ENCODE measurements at regions not wholly inside any gene's neighbourhood (a gene's known extent, or its start where the extent isn't known, plus 50 kb on each side); places are given as distances from the start of the nearest gene placed in this dataset.

- Mint-ChIP-seq H3K27ac (no peak overlapping the region), H3K36me3 (no peaks in the 10 kb centered on the region), H3K4me3 (no peak overlapping the region), H3K9me3 (no peaks in the 10 kb centered on the region), H3K4me1 (peaks cover 11 to 19% of the 10 kb centered on the region in 2 donors), H3K27me3 (ENCODE audit: low read depth in 3 of 3) (peaks cover 3 to 10% (median 4%) of the 10 kb centered on the region in 3 donors)
- DNase-seq: no peak
Measured at GRCh38 chr1:10938741-10939417, 73.6 kb upstream of the TARDBP start.

DNA sequence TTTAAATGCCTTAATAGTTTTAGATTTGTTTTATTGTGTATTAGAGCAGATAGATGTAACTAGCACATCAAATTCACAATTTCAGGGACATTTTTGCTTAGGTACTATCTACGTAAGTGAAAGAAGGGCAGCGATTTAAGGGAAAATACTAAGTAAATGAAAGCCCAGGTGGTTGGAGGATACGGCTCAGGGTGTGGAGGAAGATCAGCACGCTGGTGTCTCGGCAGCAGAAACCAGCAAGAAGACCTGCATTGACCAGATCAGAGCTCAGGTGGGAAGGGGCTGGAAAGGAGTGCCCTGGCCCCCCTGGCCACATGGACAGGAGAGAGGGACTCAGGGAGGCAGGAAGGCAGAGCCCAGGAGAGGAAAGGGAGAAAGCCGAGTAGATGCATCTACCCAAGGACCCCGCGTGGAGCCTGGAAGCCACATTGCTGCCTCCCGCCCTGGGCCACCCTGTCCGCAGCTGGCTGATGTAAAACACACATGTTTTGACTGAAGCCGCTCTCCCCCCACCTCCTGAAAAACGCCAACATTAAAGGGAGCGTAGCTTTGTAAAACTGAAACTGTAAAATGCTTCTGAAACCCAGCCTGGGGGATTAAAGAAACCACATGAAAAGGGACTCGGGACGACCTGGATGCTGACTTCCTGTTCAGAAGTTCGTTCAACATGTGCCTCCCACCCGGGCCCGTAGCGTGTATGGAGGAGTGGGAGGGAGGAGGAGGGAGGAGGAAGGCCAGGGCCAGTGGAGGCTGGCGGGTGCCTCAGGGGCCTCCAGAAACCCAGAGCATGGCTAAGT, 72.6 kb upstream of the TARDBP start:
- DNase-seq: no peak
- peaks cover 4 to 14% (median 7%) of the 10 kb centered on the region in 3 donors for H3K27me3 Mint-ChIP-seq (ENCODE audit: low read depth in 3 of 3)
- peak overlapping the region in 4 of 5 donors; percentile 31 to 58 (median 50) for H3K4me3 Mint-ChIP-seq
- no peaks in the 10 kb centered on the region for H3K9me3 Mint-ChIP-seq
- peaks cover 12 to 19% of the 10 kb centered on the region in 2 donors for H3K4me1 Mint-ChIP-seq
- peak overlapping the region in 3 of 6 donors; percentile 3 to 82 (median 27) for H3K27ac Mint-ChIP-seq
- H3K36me3 Mint-ChIP-seq: no peaks in the 10 kb centered on the region

DNA sequence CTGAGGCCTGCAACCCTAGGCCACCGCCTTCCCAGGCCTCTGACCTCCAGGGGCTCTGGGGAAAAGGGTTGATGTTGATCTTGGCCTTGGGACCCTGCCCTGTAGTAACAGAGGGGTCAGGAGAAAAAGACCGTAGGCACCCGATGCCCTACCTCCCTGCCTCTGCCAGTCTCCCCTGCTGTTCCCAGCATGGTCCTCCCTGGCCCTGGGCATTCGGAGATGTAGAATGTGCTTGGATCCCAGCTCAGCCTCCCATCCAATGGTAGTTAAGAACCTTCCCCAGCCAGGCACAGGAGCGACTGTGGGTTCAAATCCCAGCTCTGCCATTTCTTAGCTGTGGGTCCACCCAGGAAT, 72.0 kb upstream of the TARDBP start:
- H3K27me3 Mint-ChIP-seq (ENCODE audit: low read depth in 3 of 3): peaks cover 5 to 17% (median 7%) of the 10 kb centered on the region in 3 donors
- peak overlapping the region in 1 of 5 donors; percentile 56 for H3K4me3 Mint-ChIP-seq
- no peaks in the 10 kb centered on the region for H3K9me3 Mint-ChIP-seq
- H3K4me1 Mint-ChIP-seq: peaks cover 12 to 19% of the 10 kb centered on the region in 2 donors
- no peaks in the 10 kb centered on the region for H3K36me3 Mint-ChIP-seq
- no peak for DNase-seq
- peak overlapping the region in 1 of 6 donors; percentile 27 for H3K27ac Mint-ChIP-seq

DNA sequence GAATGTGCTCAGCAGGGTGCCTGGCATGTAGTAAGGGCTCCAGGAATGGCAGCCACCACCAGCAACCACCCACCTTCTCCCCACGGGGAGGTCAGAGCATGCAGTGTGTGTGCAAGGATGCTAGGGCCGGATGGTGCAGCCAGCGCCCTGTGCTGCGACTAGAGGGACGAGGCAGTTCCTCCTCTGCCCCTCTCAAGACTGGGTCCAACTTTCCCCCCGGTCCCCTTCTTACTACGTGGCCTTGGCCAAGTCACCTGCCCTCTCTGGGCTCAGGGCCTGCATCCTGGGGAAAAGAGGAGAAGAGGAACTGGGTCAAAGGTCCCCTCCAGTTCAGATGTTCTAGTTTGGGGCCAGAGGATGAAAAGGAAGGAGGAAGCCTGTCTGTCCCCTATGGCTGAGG, 71.6 kb upstream of the TARDBP start:
- Mint-ChIP-seq H3K4me3 (no peak overlapping the region), H3K27ac (no peak overlapping the region), H3K9me3 (no peaks in the 10 kb centered on the region), H3K4me1 (peaks cover 12 to 19% of the 10 kb centered on the region in 2 donors), H3K27me3 (ENCODE audit: low read depth in 3 of 3) (peaks cover 6 to 17% (median 7%) of the 10 kb centered on the region in 3 donors), H3K36me3 (no peaks in the 10 kb centered on the region)
- no peak for DNase-seq

GRCh38 chr1:10941891-10942541, 70.4 kb upstream of the TARDBP start:
- peaks cover 6 to 17% (median 9%) of the 10 kb centered on the region in 3 donors for H3K27me3 Mint-ChIP-seq (ENCODE audit: low read depth in 3 of 3)
- H3K4me3 Mint-ChIP-seq: no peak overlapping the region
- no peaks in the 10 kb centered on the region for H3K36me3 Mint-ChIP-seq
- H3K4me1 Mint-ChIP-seq: peaks cover 12 to 19% of the 10 kb centered on the region in 2 donors
- H3K27ac Mint-ChIP-seq: no peak overlapping the region
- peak; percentile 50 to 57 (median 56) for DNase-seq
- no peaks in the 10 kb centered on the region for H3K9me3 Mint-ChIP-seq

- H3K4me1 Mint-ChIP-seq: peaks cover 12 to 19% of the 10 kb centered on the region in 2 donors
- no peak overlapping the region for H3K27ac Mint-ChIP-seq
- H3K27me3 Mint-ChIP-seq (ENCODE audit: low read depth in 3 of 3): peaks cover 6 to 17% (median 9%) of the 10 kb centered on the region in 3 donors
- no peaks in the 10 kb centered on the region for H3K9me3 Mint-ChIP-seq
- no peak for DNase-seq
- H3K36me3 Mint-ChIP-seq: no peaks in the 10 kb centered on the region
- no peak overlapping the region for H3K4me3 Mint-ChIP-seq
Measured at GRCh38 chr1:10942542-10942912, 69.9 kb upstream of the TARDBP start.

DNA sequence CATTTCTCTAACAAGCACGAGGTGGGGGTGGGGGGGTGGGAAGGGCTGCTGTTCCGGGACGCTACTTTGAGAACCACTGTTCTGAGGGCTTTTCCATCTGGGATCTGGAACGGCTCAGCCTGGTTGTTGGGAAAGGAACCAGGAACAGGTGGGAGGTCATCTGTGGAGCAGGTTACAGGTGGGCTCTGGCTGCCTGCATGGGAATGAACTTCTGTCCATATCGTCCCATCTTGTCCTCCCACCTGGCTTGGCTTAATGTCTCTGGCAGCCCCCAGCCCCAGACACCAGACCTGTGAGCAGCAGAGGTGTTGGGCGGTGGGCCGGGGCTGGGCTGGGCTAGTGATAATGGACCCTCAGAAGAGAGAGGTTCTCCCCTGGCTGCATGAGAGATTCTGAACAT, 69.4 kb upstream of the TARDBP start:
- DNase-seq: no peak
- H3K27me3 Mint-ChIP-seq (ENCODE audit: low read depth in 3 of 3): peaks cover 6 to 17% (median 9%) of the 10 kb centered on the region in 3 donors
- no peaks in the 10 kb centered on the region for H3K9me3 Mint-ChIP-seq
- peaks cover 12 to 19% of the 10 kb centered on the region in 2 donors for H3K4me1 Mint-ChIP-seq
- no peaks in the 10 kb centered on the region for H3K36me3 Mint-ChIP-seq
- no peak overlapping the region for H3K4me3 Mint-ChIP-seq
- no peak overlapping the region for H3K27ac Mint-ChIP-seq

DNA sequence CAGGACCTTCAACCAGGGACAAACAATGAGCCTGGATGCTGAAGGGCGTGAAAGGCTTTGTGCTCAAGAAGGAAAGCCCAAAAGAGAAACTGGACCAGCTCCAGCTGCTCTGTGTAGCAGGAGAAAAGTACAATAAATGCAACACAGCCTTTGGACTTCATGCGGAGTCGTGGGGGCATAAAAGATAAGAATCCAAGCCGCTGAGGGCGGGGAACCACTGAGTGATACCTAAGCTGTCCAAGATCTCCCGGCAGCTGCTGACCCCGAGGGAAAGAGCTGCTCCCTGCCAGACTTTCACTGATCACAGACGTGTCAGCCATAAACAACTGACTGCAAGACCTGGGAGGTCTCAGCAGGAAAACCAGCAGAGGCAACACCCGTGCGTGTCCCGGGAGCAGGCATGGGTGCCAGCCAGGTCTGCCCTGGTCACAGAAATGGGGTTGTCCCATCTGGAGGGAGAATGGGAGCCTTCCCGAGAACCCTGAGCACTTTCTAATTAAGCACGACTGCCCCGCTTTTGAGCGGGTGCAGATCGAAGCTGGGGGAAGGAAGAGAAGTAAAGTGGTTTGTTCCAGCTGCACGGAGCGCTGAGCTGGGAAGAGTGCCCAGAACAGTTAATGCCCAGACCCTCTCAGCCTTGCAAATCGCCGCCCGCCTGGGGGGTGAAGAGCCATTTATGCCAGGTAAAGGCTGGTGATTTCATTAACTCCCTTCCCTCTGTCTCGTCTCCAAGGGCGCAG, 68.3 kb upstream of the TARDBP start:
- Mint-ChIP-seq H3K4me1 (peaks cover 12 to 19% of the 10 kb centered on the region in 2 donors), H3K36me3 (no peaks in the 10 kb centered on the region), H3K4me3 (no peak overlapping the region), H3K9me3 (no peaks in the 10 kb centered on the region), H3K27ac (peak overlapping the region in 1 of 6 donors; percentile 36), H3K27me3 (ENCODE audit: low read depth in 3 of 3) (peaks cover 6 to 15% (median 9%) of the 10 kb centered on the region in 3 donors)
- no peak for DNase-seq

GRCh38 chr1:10945991-10946509, 66.4 kb upstream of the TARDBP start:
- H3K36me3 Mint-ChIP-seq: no peaks in the 10 kb centered on the region
- H3K9me3 Mint-ChIP-seq: no peaks in the 10 kb centered on the region
- H3K27me3 Mint-ChIP-seq (ENCODE audit: low read depth in 3 of 3): peaks cover 5 to 14% (median 11%) of the 10 kb centered on the region in 3 donors
- peaks cover 3 to 4% of the 10 kb centered on the region in 2 donors for H3K4me1 Mint-ChIP-seq
- no peak overlapping the region for H3K4me3 Mint-ChIP-seq
- no peak overlapping the region for H3K27ac Mint-ChIP-seq
- DNase-seq: no peak

GRCh38 chr1:10947181-10947580, 65.3 kb upstream of the TARDBP start:
- H3K27me3 Mint-ChIP-seq (ENCODE audit: low read depth in 3 of 3): peaks cover 8 to 14% (median 12%) of the 10 kb centered on the region in 3 donors

GRCh38 chr1:10947691-10948462, 64.6 kb upstream of the TARDBP start:
- no peaks in the 10 kb centered on the region for H3K36me3 Mint-ChIP-seq
- H3K4me3 Mint-ChIP-seq: no peak overlapping the region
- H3K27ac Mint-ChIP-seq: no peak overlapping the region
- H3K4me1 Mint-ChIP-seq: peaks cover 0 to 3% of the 10 kb centered on the region in 2 donors
- DNase-seq: no peak
- H3K27me3 Mint-ChIP-seq (ENCODE audit: low read depth in 3 of 3): peaks cover 8 to 15% (median 14%) of the 10 kb centered on the region in 3 donors
- H3K9me3 Mint-ChIP-seq: no peaks in the 10 kb centered on the region

More at GRCh38 chr1:10947181-10947580, 65.3 kb upstream of the TARDBP start:
- no peak for DNase-seq
- Mint-ChIP-seq H3K27ac (no peak overlapping the region), H3K4me1 (peaks cover 0 to 3% of the 10 kb centered on the region in 2 donors), H3K4me3 (no peak overlapping the region), H3K36me3 (no peaks in the 10 kb centered on the region), H3K9me3 (no peaks in the 10 kb centered on the region)

- Mint-ChIP-seq H3K4me1 (peaks cover 0 to 3% of the 10 kb centered on the region in 2 donors), H3K4me3 (no peak overlapping the region), H3K36me3 (no peaks in the 10 kb centered on the region), H3K27me3 (ENCODE audit: low read depth in 3 of 3) (peaks cover 8 to 15% (median 11%) of the 10 kb centered on the region in 3 donors), H3K9me3 (no peaks in the 10 kb centered on the region), H3K27ac (no peak overlapping the region)
- no peak for DNase-seq
Measured at GRCh38 chr1:10948463-10948775, 64.0 kb upstream of the TARDBP start.
